Lower leg skin (tissue), 4 donors: ENCODE measurements at regions not wholly inside any gene's neighbourhood (a gene's known extent, or its start where the extent isn't known, plus 50 kb on each side); places are given as distances from the start of the nearest gene placed in this dataset.
"Not testable (repeated sequence)": the region's sequence is repeated elsewhere in the genome, so short reads cannot be mapped to it uniquely, and the experiment has no call there.

Source experiments
- DNase-seq, 2 donors: peaks; one replicate each; pipeline ENCODE4 v3.0.0-alpha.2; 2019; ENCODE audit warnings: low spot score in 2 of 2
- H3K4me3 ChIP-seq: fragments of 200-600 bp; sonication (generic); 2 replicates; pipeline ENCODE4 v1.5.1; 2017; ENCODE audit warnings: mild to moderate bottlenecking, low read depth; ENCODE audit not compliant: poor library complexity, severe bottlenecking
- POLR2A ChIP-seq, 2 donors: fragments of 450-650 bp; IDR thresholded peaks; one replicate each; pipeline ENCODE4 v1.6.1; 2016 to 2017; ENCODE audit warnings: antibody characterized with exemption in 2 of 2, mild to moderate bottlenecking in 1 of 2, moderate library complexity in 1 of 2
- WGBS, 2 donors: methylation state at CpG; one replicate each; pipeline ENCODE4 v1.1.5; 2018; 5-methylcytosine and 5-hydroxymethylcytosine counted together
- intact Hi-C: fragments of 100-400 bp; cut with DNase I; formaldehyde crosslinking; loops from one replicate; pipeline ENCODE4 v1.15.0; 2023; ENCODE audit warnings: low total_unique reads
- TF ChIP-seq, protein P1 (sequence below), 3 donors: fragments of 450-650 bp; IDR thresholded peaks; one replicate each; pipeline ENCODE4 v1.5.1; 2016; ENCODE audit warnings: antibody characterized with exemption in 3 of 3, mild to moderate bottlenecking in 3 of 3, moderate library complexity in 2 of 3

GRCh38 chr21:34221331-34222030, 142.3 kb upstream of the KCNE2 start:
- H3K4me3 ChIP-seq, result no peak overlapping the region
- DNase-seq, result no peak
- intact Hi-C loops, result no loop called here
- TF ChIP-seq POLR2A (IDR thresholded peaks at IDR 0.05), result no peak
- TF ChIP-seq, protein P1, sequence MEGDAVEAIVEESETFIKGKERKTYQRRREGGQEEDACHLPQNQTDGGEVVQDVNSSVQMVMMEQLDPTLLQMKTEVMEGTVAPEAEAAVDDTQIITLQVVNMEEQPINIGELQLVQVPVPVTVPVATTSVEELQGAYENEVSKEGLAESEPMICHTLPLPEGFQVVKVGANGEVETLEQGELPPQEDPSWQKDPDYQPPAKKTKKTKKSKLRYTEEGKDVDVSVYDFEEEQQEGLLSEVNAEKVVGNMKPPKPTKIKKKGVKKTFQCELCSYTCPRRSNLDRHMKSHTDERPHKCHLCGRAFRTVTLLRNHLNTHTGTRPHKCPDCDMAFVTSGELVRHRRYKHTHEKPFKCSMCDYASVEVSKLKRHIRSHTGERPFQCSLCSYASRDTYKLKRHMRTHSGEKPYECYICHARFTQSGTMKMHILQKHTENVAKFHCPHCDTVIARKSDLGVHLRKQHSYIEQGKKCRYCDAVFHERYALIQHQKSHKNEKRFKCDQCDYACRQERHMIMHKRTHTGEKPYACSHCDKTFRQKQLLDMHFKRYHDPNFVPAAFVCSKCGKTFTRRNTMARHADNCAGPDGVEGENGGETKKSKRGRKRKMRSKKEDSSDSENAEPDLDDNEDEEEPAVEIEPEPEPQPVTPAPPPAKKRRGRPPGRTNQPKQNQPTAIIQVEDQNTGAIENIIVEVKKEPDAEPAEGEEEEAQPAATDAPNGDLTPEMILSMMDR (IDR thresholded peaks at IDR 0.05), result no peak
- WGBS, 2 donors, result 78 to 86% methylated on average over 11 of the region's 11 CpGs

DNA sequence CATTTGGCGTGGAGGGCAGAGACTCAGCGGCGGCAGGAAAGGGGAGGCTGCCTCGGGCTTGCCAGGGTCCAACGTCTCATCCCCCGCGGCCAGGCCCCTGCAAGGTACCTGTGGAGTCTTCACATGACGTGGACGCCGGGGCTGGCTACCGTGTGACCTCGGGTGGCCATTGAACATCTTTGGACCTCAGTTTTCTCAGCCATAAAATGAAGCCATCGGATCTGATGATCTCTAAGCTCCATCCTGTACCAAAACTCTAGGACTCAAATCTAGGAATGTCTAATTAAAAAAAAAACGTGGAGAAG, 141.8 kb upstream of the KCNE2 start:
- DNase-seq, result no peak
- intact Hi-C loops, result no loop called here
- H3K4me3 ChIP-seq, result no peak overlapping the region
- 77 to 87% methylated on average over 14 of the region's 14 CpGs for WGBS, 2 donors
- TF ChIP-seq, protein P1 (IDR thresholded peaks at IDR 0.05), result no peak
- no peak for TF ChIP-seq POLR2A (IDR thresholded peaks at IDR 0.05)

GRCh38 chr21:34223376-34223775, 140.4 kb upstream of the KCNE2 start:
- WGBS, 2 donors, result 79 to 86% methylated on average over 2 of the region's 2 CpGs
- H3K4me3 ChIP-seq, result no peak overlapping the region
- intact Hi-C loops, result no loop called here
- no peak for TF ChIP-seq POLR2A (IDR thresholded peaks at IDR 0.05)
- TF ChIP-seq, protein P1 (IDR thresholded peaks at IDR 0.05), result no peak
- no peak for DNase-seq

DNA sequence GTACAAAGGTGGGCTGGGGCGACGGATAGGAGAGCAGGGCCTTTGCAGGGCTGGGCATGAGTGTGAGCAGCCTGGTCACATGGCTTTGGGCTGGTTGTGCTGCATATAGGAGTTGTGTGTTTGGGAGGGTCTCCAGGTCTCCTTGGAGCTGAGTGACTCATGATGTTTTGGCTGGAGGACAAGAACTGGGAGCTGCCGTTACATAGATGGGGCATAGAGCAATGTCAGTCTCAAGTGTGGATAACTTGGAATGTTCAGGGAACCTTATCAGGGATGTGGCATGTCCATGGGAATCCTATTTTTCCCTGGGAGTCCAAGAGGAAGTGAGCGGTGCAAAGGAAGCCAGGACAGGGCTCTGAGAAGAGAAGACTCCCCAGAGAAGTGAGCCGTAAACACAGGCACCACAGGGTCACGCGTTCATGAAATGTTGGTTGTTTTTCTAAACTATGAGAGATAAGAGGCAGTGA, 136.4 kb upstream of the KCNE2 start:
- no peak overlapping the region for H3K4me3 ChIP-seq
- intact Hi-C loops, result no loop called here
- DNase-seq, result no peak
- 72 to 74% methylated on average over 7 of the region's 7 CpGs for WGBS, 2 donors
- TF ChIP-seq, protein P1 (IDR thresholded peaks at IDR 0.05), result no peak
- TF ChIP-seq POLR2A (IDR thresholded peaks at IDR 0.05), result no peak

- no peak for DNase-seq
- no peak for TF ChIP-seq POLR2A (IDR thresholded peaks at IDR 0.05)
- TF ChIP-seq, protein P1 (IDR thresholded peaks at IDR 0.05), result no peak
- intact Hi-C loops, result no loop called here
- 95 to 97% methylated on average over 4 of the region's 4 CpGs for WGBS, 2 donors
- H3K4me3 ChIP-seq, result no peak overlapping the region
These were observed 135.0 kb upstream of the KCNE2 start for GRCh38 chr21:34228792-34229191.

DNA sequence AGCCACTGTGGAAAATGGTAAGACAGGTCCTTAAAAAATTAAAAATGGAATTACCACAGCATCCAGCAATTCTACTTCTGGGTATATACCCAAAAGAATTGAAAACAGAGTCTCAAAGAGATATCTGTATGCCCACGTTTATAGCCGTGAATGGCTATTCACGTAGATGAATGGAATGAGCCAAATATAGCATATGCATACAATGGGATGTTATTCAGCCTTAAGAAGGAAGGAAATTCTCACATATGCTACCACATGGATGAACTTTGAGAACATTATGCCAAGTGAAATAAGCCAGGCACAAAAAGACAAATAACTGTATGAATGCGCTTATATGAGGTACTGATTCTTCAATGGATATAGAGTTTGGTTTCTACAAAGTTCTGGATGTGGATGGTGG, 134.5 kb upstream of the KCNE2 start:
- TF ChIP-seq POLR2A (IDR thresholded peaks at IDR 0.05), result no peak
- TF ChIP-seq, protein P1 (IDR thresholded peaks at IDR 0.05), result no peak
- intact Hi-C loops, result no loop called here
- no peak for DNase-seq
- 76 to 91% methylated on average over 4 of the region's 4 CpGs for WGBS, 2 donors
- H3K4me3 ChIP-seq, result no peak overlapping the region

- intact Hi-C loops, DNase-seq, H3K4me3 ChIP-seq: not testable (repeated sequence)
- 90 to 92% methylated on average over 6 of the region's 6 CpGs for WGBS, 2 donors
These were observed 130.1 kb upstream of the KCNE2 start for GRCh38 chr21:34233741-34234140.
